Loucy (cell line): ENCODE measurements at regions not wholly inside any gene's neighbourhood (a gene's known extent, or its start where the extent isn't known, plus 50 kb on each side); places are given as distances from the start of the nearest gene placed in this dataset.

Experiments
- EZH2phosphoT487 ChIP-seq: fragments of 200-600 bp; IDR thresholded peaks from 2 replicates; pipeline ENCODE4 v1.6.1; 2018; ENCODE audit warnings: antibody characterized with exemption, mild to moderate bottlenecking, moderate library complexity, borderline replicate concordance
- TF ChIP-seq, protein P1 (sequence below): fragments of 200-600 bp; sonication (generic); conservative IDR thresholded peaks from 2 replicates; pipeline ENCODE4 v1.5.1; 2014; ENCODE audit warnings: mild to moderate bottlenecking, antibody characterized with exemption, low read length

DNA sequence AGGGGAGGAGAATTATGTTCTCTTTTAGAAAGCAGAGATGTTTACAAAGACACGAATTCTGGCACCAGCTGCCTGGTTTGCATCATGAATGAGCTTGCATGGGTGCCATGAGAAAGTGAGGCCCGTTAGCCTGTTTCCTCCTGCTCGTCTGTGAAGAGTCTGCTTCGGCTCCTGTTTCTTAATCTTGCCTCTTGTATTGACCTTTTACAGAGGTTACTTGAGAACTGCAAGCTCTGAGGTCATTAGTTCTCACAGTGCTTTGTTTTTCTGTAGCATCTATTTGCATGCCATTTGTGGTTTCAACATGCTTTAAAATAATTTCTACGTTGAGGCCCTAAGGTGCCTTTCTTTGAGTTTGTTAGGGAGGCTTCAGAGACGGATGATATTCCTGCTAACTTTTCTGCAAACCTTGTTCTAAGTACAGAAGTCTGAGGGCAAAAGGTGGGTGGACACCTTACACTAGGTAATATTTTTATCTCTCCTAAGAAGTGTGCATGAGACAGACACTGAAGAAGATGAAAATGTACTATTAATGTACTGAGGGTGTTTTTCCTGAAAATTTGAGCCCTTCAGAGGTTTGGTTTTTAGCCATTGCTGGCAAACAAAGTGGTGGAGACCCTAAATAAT lies 53.4 kb upstream of the LINC00305 start:
- TF ChIP-seq, protein P1, sequence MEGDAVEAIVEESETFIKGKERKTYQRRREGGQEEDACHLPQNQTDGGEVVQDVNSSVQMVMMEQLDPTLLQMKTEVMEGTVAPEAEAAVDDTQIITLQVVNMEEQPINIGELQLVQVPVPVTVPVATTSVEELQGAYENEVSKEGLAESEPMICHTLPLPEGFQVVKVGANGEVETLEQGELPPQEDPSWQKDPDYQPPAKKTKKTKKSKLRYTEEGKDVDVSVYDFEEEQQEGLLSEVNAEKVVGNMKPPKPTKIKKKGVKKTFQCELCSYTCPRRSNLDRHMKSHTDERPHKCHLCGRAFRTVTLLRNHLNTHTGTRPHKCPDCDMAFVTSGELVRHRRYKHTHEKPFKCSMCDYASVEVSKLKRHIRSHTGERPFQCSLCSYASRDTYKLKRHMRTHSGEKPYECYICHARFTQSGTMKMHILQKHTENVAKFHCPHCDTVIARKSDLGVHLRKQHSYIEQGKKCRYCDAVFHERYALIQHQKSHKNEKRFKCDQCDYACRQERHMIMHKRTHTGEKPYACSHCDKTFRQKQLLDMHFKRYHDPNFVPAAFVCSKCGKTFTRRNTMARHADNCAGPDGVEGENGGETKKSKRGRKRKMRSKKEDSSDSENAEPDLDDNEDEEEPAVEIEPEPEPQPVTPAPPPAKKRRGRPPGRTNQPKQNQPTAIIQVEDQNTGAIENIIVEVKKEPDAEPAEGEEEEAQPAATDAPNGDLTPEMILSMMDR, result no peak
- TF ChIP-seq EZH2phosphoT487, result no peak
